ENCODE measurements at regions not wholly inside any gene's neighbourhood (a gene's known extent, or its start where the extent isn't known, plus 50 kb on each side); places are given as distances from the start of the nearest gene placed in this dataset.
A peak's percentile ranks its signal among the peaks of the same experiment; 100 is the strongest.

- Histone ChIP-seq H3K36me3 (ENCODE audit: control insufficient read depth in 2 of 2, insufficient read depth in 2 of 2, low read length in 1 of 2) (no peaks in the 10 kb centered on the region), H3K27ac (ENCODE audit: control insufficient read depth, insufficient read depth) (no peak overlapping the region), H3K4me1 (ENCODE audit: control insufficient read depth, insufficient read depth, low read length) (no peaks in the 10 kb centered on the region), H3K79me2 (ENCODE audit: control insufficient read depth, insufficient read depth, low read length) (no peaks in the 10 kb centered on the region), H3K27me3 (replicated peaks in 1 of 2; ENCODE audit: control insufficient read depth in 2 of 2, insufficient read depth in 2 of 2, low read length in 1 of 2) (no peaks in the 10 kb centered on the region), H3K4me3 (no peak overlapping the region), H2AFZ (ENCODE audit: control insufficient read depth, low read depth, low read length) (no peak overlapping the region), H3K9ac (ENCODE audit: control insufficient read depth, insufficient read depth, low read length) (no peak overlapping the region), H4K20me1 (ENCODE audit: control insufficient read depth, insufficient read depth) (no peaks in the 10 kb centered on the region), H3K4me2 (ENCODE audit: control insufficient read depth, insufficient read depth) (no peak overlapping the region), H3K9me3 (replicated peaks; ENCODE audit: control insufficient read depth, insufficient read depth, low read length) (no peaks in the 10 kb centered on the region)
- no peak for TF ChIP-seq ZSCAN29 (IDR thresholded peaks at IDR 0.05)
- no peak for TF ChIP-seq E4F1 (IDR thresholded peaks at IDR 0.05; ENCODE audit: borderline replicate concordance, partially characterized antibody)
- TF ChIP-seq TCF7 (IDR thresholded peaks at IDR 0.05; ENCODE audit: borderline replicate concordance) = no peak
- no peak for TF ChIP-seq E2F4 (IDR thresholded peaks at IDR 0.05; ENCODE audit: low read depth, low read length)
- TF ChIP-seq CHD2 (IDR thresholded peaks at IDR 0.05; ENCODE audit: borderline replicate concordance, low read depth, low read length) = no peak
- TF ChIP-seq POLR2AphosphoS2 (IDR thresholded peaks at IDR 0.05; ENCODE audit: low read depth, low read length) = no peak
- no peak for TF ChIP-seq BCLAF1 (IDR thresholded peaks at IDR 0.05)
- no peak for TF ChIP-seq RELA (IDR thresholded peaks at IDR 0.05; ENCODE audit: borderline replicate concordance, partially characterized antibody)
- TF ChIP-seq CBFB (IDR thresholded peaks at IDR 0.05; ENCODE audit: low read depth) = no peak
- no peak for TF ChIP-seq ATF7 (IDR thresholded peaks at IDR 0.05; ENCODE audit: low read depth)
- TF ChIP-seq SMAD1 (IDR thresholded peaks at IDR 0.05; ENCODE audit: low read depth, partially characterized antibody) = no peak
- no peak for TF ChIP-seq EGR1 (IDR thresholded peaks at IDR 0.05; ENCODE audit: borderline replicate concordance in 1 of 2, low read depth in 2 of 2, low read length in 2 of 2)
- no peak for TF ChIP-seq SREBF1 (IDR thresholded peaks at IDR 0.05; ENCODE audit: low read length)
- no peak for TF ChIP-seq MXI1 (IDR thresholded peaks at IDR 0.05; ENCODE audit: low read depth, low read length)
- no peak for TF ChIP-seq PAX8 (IDR thresholded peaks at IDR 0.05)
- no peak for TF ChIP-seq POLR2AphosphoS5 (IDR thresholded peaks at IDR 0.05; ENCODE audit: low read length)
- TF ChIP-seq NFIC (IDR thresholded peaks at IDR 0.05; ENCODE audit: low read depth, low read length) = no peak
- WGBS (ENCODE audit: insufficient coverage, insufficient replicate concordance, low lambda C conversion rate, missing lambda C conversion rate) = 0% methylated on average over 4 of the region's 4 CpGs
- intact Hi-C loops (cut with micrococcal nuclease; ENCODE audit: unreplicated experiment) = no loop called here
- CTCF ChIA-PET = no interaction called here
- POLR2A ChIA-PET = no interaction called here
- RAD21 ChIA-PET (ENCODE audit: unreplicated experiment) = no interaction called here
- 0 out of 3 replicates have a peak, but pooled peaks have one; percentile 22 for ATAC-seq
- in situ Hi-C loops (cut with MboI) = no loop called here
- FAIRE-seq = no peak
- no TSS peak for BruUV-seq (replicated peaks)
- SMC1A ChIA-PET (ENCODE audit: uncharacterized antibody, unreplicated experiment) = interaction anchor here (2.1 kb wide), 1 partner anchor 13 kb away, joined by 12 read pairs; no protein-coding TSS in a partner anchor
- no peak for DNase-seq (ENCODE audit: low read depth, low spot score)
Observed at GRCh38 chr6:102417368-102417998, 1024.0 kb downstream of the GRIK2 start.
